ENCODE measurements at regions not wholly inside any gene's neighbourhood (a gene's known extent, or its start where the extent isn't known, plus 50 kb on each side); places are given as distances from the start of the nearest gene placed in this dataset.
A peak's percentile ranks its signal among the peaks of the same experiment; 100 is the strongest.

GRCh38 chr6:16973545-16974386 is 128.1 kb upstream of the STMND1 start:
- DNase-seq: no peak
- peaks cover 68% of the 10 kb centered on the region for H3K27me3 Mint-ChIP-seq

GRCh38 chr6:16973051-16973450 is 128.8 kb upstream of the STMND1 start:
- H3K4me3 Mint-ChIP-seq: no peak overlapping the region
- no peaks in the 10 kb centered on the region for H3K36me3 Mint-ChIP-seq (ENCODE audit: low read depth)
- H3K4me1 Mint-ChIP-seq (ENCODE audit: low read depth): peaks cover 14% of the 10 kb centered on the region
- peaks cover 67% of the 10 kb centered on the region for H3K27me3 Mint-ChIP-seq
- H3K27ac Mint-ChIP-seq: peak overlapping the region; percentile 32
- H3K9me3 Mint-ChIP-seq: no peaks in the 10 kb centered on the region
- DNase-seq: no peak

More at GRCh38 chr6:16973545-16974386, 128.1 kb upstream of the STMND1 start:
- H3K36me3 Mint-ChIP-seq (ENCODE audit: low read depth): no peaks in the 10 kb centered on the region
- H3K4me1 Mint-ChIP-seq (ENCODE audit: low read depth): peaks cover 14% of the 10 kb centered on the region
- H3K27ac Mint-ChIP-seq: peak overlapping the region; percentile 1
- H3K4me3 Mint-ChIP-seq: no peak overlapping the region
- H3K9me3 Mint-ChIP-seq: no peaks in the 10 kb centered on the region

- H3K9me3 Mint-ChIP-seq: no peaks in the 10 kb centered on the region
- no peak for DNase-seq
- no peaks in the 10 kb centered on the region for H3K36me3 Mint-ChIP-seq (ENCODE audit: low read depth)
- peaks cover 14% of the 10 kb centered on the region for H3K4me1 Mint-ChIP-seq (ENCODE audit: low read depth)
- peak overlapping the region; percentile 32 for H3K27ac Mint-ChIP-seq
- H3K4me3 Mint-ChIP-seq: no peak overlapping the region
- H3K27me3 Mint-ChIP-seq: peaks cover 63% of the 10 kb centered on the region
These were observed 129.3 kb upstream of the STMND1 start for GRCh38 chr6:16972535-16972934.

GRCh38 chr6:16969699-16970655 is 131.9 kb upstream of the STMND1 start:
- no peak overlapping the region for H3K4me3 Mint-ChIP-seq
- no peak overlapping the region for H3K27ac Mint-ChIP-seq
- peaks cover 16% of the 10 kb centered on the region for H3K4me1 Mint-ChIP-seq (ENCODE audit: low read depth)
- no peak for DNase-seq
- H3K27me3 Mint-ChIP-seq: peaks cover 62% of the 10 kb centered on the region
- H3K9me3 Mint-ChIP-seq: no peaks in the 10 kb centered on the region
- no peaks in the 10 kb centered on the region for H3K36me3 Mint-ChIP-seq (ENCODE audit: low read depth)

GRCh38 chr6:16968101-16968500 is 133.7 kb upstream of the STMND1 start:
- H3K4me3 Mint-ChIP-seq: no peak overlapping the region
- no peaks in the 10 kb centered on the region for H3K36me3 Mint-ChIP-seq (ENCODE audit: low read depth)

GRCh38 chr6:16967470-16967817 is 134.4 kb upstream of the STMND1 start:
- no peak for DNase-seq
- no peaks in the 10 kb centered on the region for H3K36me3 Mint-ChIP-seq (ENCODE audit: low read depth)
- H3K4me3 Mint-ChIP-seq: no peak overlapping the region
- peaks cover 58% of the 10 kb centered on the region for H3K27me3 Mint-ChIP-seq
- peaks cover 12% of the 10 kb centered on the region for H3K4me1 Mint-ChIP-seq (ENCODE audit: low read depth)
- H3K9me3 Mint-ChIP-seq: no peaks in the 10 kb centered on the region
- no peak overlapping the region for H3K27ac Mint-ChIP-seq

More at GRCh38 chr6:16968101-16968500, 133.7 kb upstream of the STMND1 start:
- H3K9me3 Mint-ChIP-seq: no peaks in the 10 kb centered on the region
- peaks cover 59% of the 10 kb centered on the region for H3K27me3 Mint-ChIP-seq
- H3K4me1 Mint-ChIP-seq (ENCODE audit: low read depth): peaks cover 17% of the 10 kb centered on the region
- DNase-seq: no peak
- H3K27ac Mint-ChIP-seq: no peak overlapping the region

GRCh38 chr6:16966791-16967469 is 134.9 kb upstream of the STMND1 start:
- no peak for DNase-seq
- peaks cover 14% of the 10 kb centered on the region for H3K4me1 Mint-ChIP-seq (ENCODE audit: low read depth)
- H3K36me3 Mint-ChIP-seq (ENCODE audit: low read depth): no peaks in the 10 kb centered on the region
- no peak overlapping the region for H3K4me3 Mint-ChIP-seq
- H3K9me3 Mint-ChIP-seq: no peaks in the 10 kb centered on the region
- peaks cover 58% of the 10 kb centered on the region for H3K27me3 Mint-ChIP-seq
- H3K27ac Mint-ChIP-seq: no peak overlapping the region

- no peaks in the 10 kb centered on the region for H3K36me3 Mint-ChIP-seq (ENCODE audit: low read depth)
- H3K27ac Mint-ChIP-seq: no peak overlapping the region
- peaks cover 56% of the 10 kb centered on the region for H3K27me3 Mint-ChIP-seq
- DNase-seq: no peak
- H3K9me3 Mint-ChIP-seq: no peaks in the 10 kb centered on the region
- no peak overlapping the region for H3K4me3 Mint-ChIP-seq
- H3K4me1 Mint-ChIP-seq (ENCODE audit: low read depth): peaks cover 16% of the 10 kb centered on the region
These were observed 136.2 kb upstream of the STMND1 start for GRCh38 chr6:16965689-16966088.

GRCh38 chr6:16964553-16965499 is 137.0 kb upstream of the STMND1 start:
- peak; percentile 77 for DNase-seq
- H3K4me3 Mint-ChIP-seq: no peak overlapping the region
- H3K27ac Mint-ChIP-seq: no peak overlapping the region
- no peaks in the 10 kb centered on the region for H3K36me3 Mint-ChIP-seq (ENCODE audit: low read depth)
- H3K4me1 Mint-ChIP-seq (ENCODE audit: low read depth): peaks cover 16% of the 10 kb centered on the region
- peaks cover 56% of the 10 kb centered on the region for H3K27me3 Mint-ChIP-seq
- no peaks in the 10 kb centered on the region for H3K9me3 Mint-ChIP-seq

GRCh38 chr6:16961577-16961976 is 140.3 kb upstream of the STMND1 start:
- peaks cover 43% of the 10 kb centered on the region for H3K27me3 Mint-ChIP-seq
- peaks cover 26% of the 10 kb centered on the region for H3K4me1 Mint-ChIP-seq (ENCODE audit: low read depth)
- no peaks in the 10 kb centered on the region for H3K36me3 Mint-ChIP-seq (ENCODE audit: low read depth)
- DNase-seq: no peak
- H3K4me3 Mint-ChIP-seq: no peak overlapping the region
- no peak overlapping the region for H3K27ac Mint-ChIP-seq
- no peaks in the 10 kb centered on the region for H3K9me3 Mint-ChIP-seq

GRCh38 chr6:16959789-16960188 is 142.1 kb upstream of the STMND1 start:
- peaks cover 37% of the 10 kb centered on the region for H3K4me1 Mint-ChIP-seq (ENCODE audit: low read depth)
- no peaks in the 10 kb centered on the region for H3K9me3 Mint-ChIP-seq
- H3K4me3 Mint-ChIP-seq: no peak overlapping the region
- no peaks in the 10 kb centered on the region for H3K36me3 Mint-ChIP-seq (ENCODE audit: low read depth)
- no peak overlapping the region for H3K27ac Mint-ChIP-seq
- H3K27me3 Mint-ChIP-seq: peaks cover 29% of the 10 kb centered on the region
- no peak for DNase-seq

- Mint-ChIP-seq H3K9me3 (no peaks in the 10 kb centered on the region), H3K27me3 (peaks cover 34% of the 10 kb centered on the region), H3K36me3 (ENCODE audit: low read depth) (no peaks in the 10 kb centered on the region), H3K4me1 (ENCODE audit: low read depth) (peaks cover 45% of the 10 kb centered on the region), H3K4me3 (no peak overlapping the region), H3K27ac (peak overlapping the region; percentile 77)
- DNase-seq: no peak
These were observed 145.5 kb upstream of the STMND1 start for GRCh38 chr6:16956361-16956760.

GRCh38 chr6:16955899-16956298 is 146.0 kb upstream of the STMND1 start:
- Mint-ChIP-seq H3K9me3 (no peaks in the 10 kb centered on the region), H3K4me3 (no peak overlapping the region), H3K27me3 (peaks cover 30% of the 10 kb centered on the region), H3K36me3 (ENCODE audit: low read depth) (no peaks in the 10 kb centered on the region), H3K27ac (peak overlapping the region; percentile 77), H3K4me1 (ENCODE audit: low read depth) (peaks cover 50% of the 10 kb centered on the region)
- DNase-seq: no peak

Measured in activated T-cell treated with anti-CD3 and anti-CD28 coated beads, Interleukin-2, amount 50 U/mL, for 24 hours (primary cell).